ENCODE measurements at regions not wholly inside any gene's neighbourhood (a gene's known extent, or its start where the extent isn't known, plus 50 kb on each side); places are given as distances from the start of the nearest gene placed in this dataset.

DNA sequence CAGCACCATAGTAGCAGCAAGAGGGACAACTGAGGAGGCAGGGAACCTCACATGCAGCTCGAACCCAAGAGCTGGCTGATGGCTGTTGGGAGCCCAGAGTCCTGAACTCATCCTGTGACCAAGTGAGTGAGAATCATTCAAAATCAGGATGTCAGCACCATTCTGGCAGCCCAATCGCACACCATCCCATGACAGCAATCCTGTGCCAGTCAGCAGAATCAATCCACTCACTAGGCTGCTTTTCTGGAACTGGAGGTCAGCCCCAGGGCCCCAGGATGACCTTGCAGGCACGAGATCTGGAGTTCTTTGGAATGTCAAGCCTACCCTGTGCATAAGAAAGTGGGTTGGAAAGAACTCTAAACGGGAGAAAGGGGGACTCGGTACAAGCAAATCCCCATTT is 67.8 kb upstream of the TAF11L2 start:
- intact Hi-C loops (cut with DNase I), result no loop called here
- TF ChIP-seq, protein P1, sequence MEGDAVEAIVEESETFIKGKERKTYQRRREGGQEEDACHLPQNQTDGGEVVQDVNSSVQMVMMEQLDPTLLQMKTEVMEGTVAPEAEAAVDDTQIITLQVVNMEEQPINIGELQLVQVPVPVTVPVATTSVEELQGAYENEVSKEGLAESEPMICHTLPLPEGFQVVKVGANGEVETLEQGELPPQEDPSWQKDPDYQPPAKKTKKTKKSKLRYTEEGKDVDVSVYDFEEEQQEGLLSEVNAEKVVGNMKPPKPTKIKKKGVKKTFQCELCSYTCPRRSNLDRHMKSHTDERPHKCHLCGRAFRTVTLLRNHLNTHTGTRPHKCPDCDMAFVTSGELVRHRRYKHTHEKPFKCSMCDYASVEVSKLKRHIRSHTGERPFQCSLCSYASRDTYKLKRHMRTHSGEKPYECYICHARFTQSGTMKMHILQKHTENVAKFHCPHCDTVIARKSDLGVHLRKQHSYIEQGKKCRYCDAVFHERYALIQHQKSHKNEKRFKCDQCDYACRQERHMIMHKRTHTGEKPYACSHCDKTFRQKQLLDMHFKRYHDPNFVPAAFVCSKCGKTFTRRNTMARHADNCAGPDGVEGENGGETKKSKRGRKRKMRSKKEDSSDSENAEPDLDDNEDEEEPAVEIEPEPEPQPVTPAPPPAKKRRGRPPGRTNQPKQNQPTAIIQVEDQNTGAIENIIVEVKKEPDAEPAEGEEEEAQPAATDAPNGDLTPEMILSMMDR (IDR thresholded peaks at IDR 0.05; ENCODE audit: borderline replicate concordance, extremely low read depth, insufficient read depth), result no peak
- Histone ChIP-seq H3K4me3 (ENCODE audit: low read length in 3 of 3) (no peak overlapping the region), H3K4me1 (ENCODE audit: control insufficient read depth in 2 of 3, insufficient read depth in 2 of 3, low read depth in 1 of 3, low read length in 3 of 3) (no peaks in the 10 kb centered on the region), H3K9ac (ENCODE audit: low read length in 3 of 3) (no peak overlapping the region), H3K36me3 (ENCODE audit: control insufficient read depth in 2 of 3, insufficient read depth in 3 of 3, low read length in 3 of 3) (no peaks in the 10 kb centered on the region), H3K27me3 (ENCODE audit: control insufficient read depth, insufficient read depth, low read length) (no peaks in the 10 kb centered on the region), H3K27ac (ENCODE audit: low read depth in 2 of 2, low read length in 2 of 2) (no peak overlapping the region), H3K9me3 (ENCODE audit: control insufficient read depth in 2 of 3, insufficient read depth in 1 of 3, low read length in 3 of 3) (no peaks in the 10 kb centered on the region)
- DNase-seq (no peak), FAIRE-seq (no peak)

DNA sequence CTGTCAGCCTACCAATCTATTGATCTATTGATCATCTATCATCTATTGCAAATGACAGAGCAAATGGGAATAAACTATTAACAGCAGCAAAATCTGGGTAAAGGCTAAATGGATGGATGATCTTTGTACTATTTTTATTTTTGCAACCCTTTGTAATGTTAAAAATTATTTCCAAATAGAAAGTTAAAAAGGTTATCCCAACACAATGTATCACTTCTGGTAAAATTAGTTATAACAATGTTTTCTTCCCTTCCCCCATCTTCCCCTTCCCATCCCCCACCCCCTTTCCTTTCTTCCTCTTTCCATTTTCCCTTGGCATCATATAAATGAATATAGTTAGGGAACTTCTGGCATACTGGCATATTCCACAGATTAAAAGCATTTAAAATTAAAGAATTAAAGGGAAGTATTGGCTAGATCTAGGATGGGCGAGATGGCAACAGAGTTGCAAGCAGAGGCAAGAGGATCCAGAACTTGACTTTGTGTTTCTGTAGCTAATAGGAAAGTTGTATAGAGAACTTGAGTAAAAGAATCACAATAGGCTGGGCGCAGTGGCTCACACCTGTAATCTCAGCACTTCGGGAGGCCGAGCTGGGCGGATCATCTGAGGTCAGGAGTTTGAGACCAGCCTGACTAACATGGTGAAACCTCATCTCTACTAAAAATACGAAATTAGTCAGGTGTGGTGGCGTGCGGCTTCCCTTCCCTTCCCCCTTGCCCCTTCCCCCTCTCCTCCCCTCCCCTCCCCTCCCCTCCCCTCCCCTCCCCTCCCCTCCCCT is 66.6 kb upstream of the TAF11L2 start:
- no peaks in the 10 kb centered on the region for H3K36me3 ChIP-seq (ENCODE audit: control insufficient read depth in 2 of 3, insufficient read depth in 3 of 3, low read length in 3 of 3)
- no peak overlapping the region for H3K4me3 ChIP-seq (ENCODE audit: low read length in 3 of 3)
- H3K9ac ChIP-seq (ENCODE audit: low read length in 3 of 3), result no peak overlapping the region
- no peak overlapping the region for H3K27ac ChIP-seq (ENCODE audit: low read depth in 2 of 2, low read length in 2 of 2)
- TF ChIP-seq, protein P1 (IDR thresholded peaks at IDR 0.05; ENCODE audit: borderline replicate concordance, extremely low read depth, insufficient read depth), result no peak
- no peaks in the 10 kb centered on the region for H3K27me3 ChIP-seq (ENCODE audit: control insufficient read depth, insufficient read depth, low read length)
- no peak for DNase-seq
- intact Hi-C loops (cut with DNase I), result no loop called here
- no peak for FAIRE-seq
- peaks cover 0 to 4% (median 0%) of the 10 kb centered on the region in 3 donors for H3K4me1 ChIP-seq (ENCODE audit: control insufficient read depth in 2 of 3, insufficient read depth in 2 of 3, low read depth in 1 of 3, low read length in 3 of 3)
- H3K9me3 ChIP-seq (ENCODE audit: control insufficient read depth in 2 of 3, insufficient read depth in 1 of 3, low read length in 3 of 3), result no peaks in the 10 kb centered on the region

GRCh38 chr5:17432569-17432968 is 65.5 kb upstream of the TAF11L2 start:
- FAIRE-seq (no peak), DNase-seq (no peak)
- H3K36me3 ChIP-seq (ENCODE audit: control insufficient read depth in 2 of 3, insufficient read depth in 3 of 3, low read length in 3 of 3), result no peaks in the 10 kb centered on the region
- intact Hi-C loops (cut with DNase I), result no loop called here
- no peak overlapping the region for H3K9ac ChIP-seq (ENCODE audit: low read length in 3 of 3)
- TF ChIP-seq, protein P1 (IDR thresholded peaks at IDR 0.05; ENCODE audit: borderline replicate concordance, extremely low read depth, insufficient read depth), result no peak
- no peaks in the 10 kb centered on the region for H3K9me3 ChIP-seq (ENCODE audit: control insufficient read depth in 2 of 3, insufficient read depth in 1 of 3, low read length in 3 of 3)
- no peaks in the 10 kb centered on the region for H3K27me3 ChIP-seq (ENCODE audit: control insufficient read depth, insufficient read depth, low read length)
- peaks cover 0 to 4% (median 3%) of the 10 kb centered on the region in 3 donors for H3K4me1 ChIP-seq (ENCODE audit: control insufficient read depth in 2 of 3, insufficient read depth in 2 of 3, low read depth in 1 of 3, low read length in 3 of 3)
- no peak overlapping the region for H3K27ac ChIP-seq (ENCODE audit: low read depth in 2 of 2, low read length in 2 of 2)
- no peak overlapping the region for H3K4me3 ChIP-seq (ENCODE audit: low read length in 3 of 3)
